ENCODE measurements at regions not wholly inside any gene's neighbourhood (a gene's known extent, or its start where the extent isn't known, plus 50 kb on each side); places are given as distances from the start of the nearest gene placed in this dataset.

GRCh38 chr2:13758412-13758811 lies 874.1 kb upstream of the LRATD1 start (continued):
- TF ChIP-seq CUX1 (IDR thresholded peaks at IDR 0.05; ENCODE audit: insufficient replicate concordance, low read depth, low read length) (no peak), POLR2AphosphoS2 (IDR thresholded peaks at IDR 0.05; ENCODE audit: low read depth, low read length) (no peak), TCF12 (IDR thresholded peaks at IDR 0.05; ENCODE audit: low read depth, low read length) (no peak), TAF1 (IDR thresholded peaks at IDR 0.05; ENCODE audit: borderline replicate concordance, low read depth, low read length) (no peak), KDM1A (IDR thresholded peaks at IDR 0.05; ENCODE audit: borderline replicate concordance) (no peak), BACH1 (IDR thresholded peaks at IDR 0.05; ENCODE audit: borderline replicate concordance) (peak; percentile 43; the same call in 1 of the 2 replicates), NFYB (IDR thresholded peaks at IDR 0.05; ENCODE audit: insufficient read depth, low read depth, low read length) (no peak), POLR2AphosphoS5 (IDR thresholded peaks at IDR 0.05; ENCODE audit: low read length) (no peak), HSF1 (IDR thresholded peaks at IDR 0.05; ENCODE audit: low read depth, low read length) (no peak), IRF3 (IDR thresholded peaks at IDR 0.05) (no peak), ZNF24 (IDR thresholded peaks at IDR 0.05) (0 out of 2 replicates have a peak, but pooled peaks have one; percentile 23), STAT1 (conservative IDR thresholded peaks at IDR 0.05) (no peak), ZNF207 (IDR thresholded peaks at IDR 0.05; ENCODE audit: borderline replicate concordance) (no peak), CHD1 (IDR thresholded peaks at IDR 0.05; ENCODE audit: low read depth, low read length) (no peak), KLF5 (IDR thresholded peaks at IDR 0.05; ENCODE audit: partially characterized antibody) (no peak), ZNF274 (IDR thresholded peaks at IDR 0.05; ENCODE audit: insufficient read depth, insufficient read length) (no peak), BMI1 (IDR thresholded peaks at IDR 0.05; ENCODE audit: borderline replicate concordance) (peak; percentile 65; the same call in 1 of the 2 replicates), TARDBP (IDR thresholded peaks at IDR 0.05; ENCODE audit: borderline replicate concordance) (no peak), KAT2A (conservative IDR thresholded peaks at IDR 0.05; ENCODE audit: control insufficient read depth, low read depth, low read length) (no peak), ZNF384 (IDR thresholded peaks at IDR 0.05; ENCODE audit: borderline replicate concordance, low read depth, low read length) (peak; percentile 53; the same call in 1 of the 2 replicates), YY1 (IDR thresholded peaks at IDR 0.05; ENCODE audit: low read depth, low read length) (no peak)
- TF ChIP-seq, protein P1, sequence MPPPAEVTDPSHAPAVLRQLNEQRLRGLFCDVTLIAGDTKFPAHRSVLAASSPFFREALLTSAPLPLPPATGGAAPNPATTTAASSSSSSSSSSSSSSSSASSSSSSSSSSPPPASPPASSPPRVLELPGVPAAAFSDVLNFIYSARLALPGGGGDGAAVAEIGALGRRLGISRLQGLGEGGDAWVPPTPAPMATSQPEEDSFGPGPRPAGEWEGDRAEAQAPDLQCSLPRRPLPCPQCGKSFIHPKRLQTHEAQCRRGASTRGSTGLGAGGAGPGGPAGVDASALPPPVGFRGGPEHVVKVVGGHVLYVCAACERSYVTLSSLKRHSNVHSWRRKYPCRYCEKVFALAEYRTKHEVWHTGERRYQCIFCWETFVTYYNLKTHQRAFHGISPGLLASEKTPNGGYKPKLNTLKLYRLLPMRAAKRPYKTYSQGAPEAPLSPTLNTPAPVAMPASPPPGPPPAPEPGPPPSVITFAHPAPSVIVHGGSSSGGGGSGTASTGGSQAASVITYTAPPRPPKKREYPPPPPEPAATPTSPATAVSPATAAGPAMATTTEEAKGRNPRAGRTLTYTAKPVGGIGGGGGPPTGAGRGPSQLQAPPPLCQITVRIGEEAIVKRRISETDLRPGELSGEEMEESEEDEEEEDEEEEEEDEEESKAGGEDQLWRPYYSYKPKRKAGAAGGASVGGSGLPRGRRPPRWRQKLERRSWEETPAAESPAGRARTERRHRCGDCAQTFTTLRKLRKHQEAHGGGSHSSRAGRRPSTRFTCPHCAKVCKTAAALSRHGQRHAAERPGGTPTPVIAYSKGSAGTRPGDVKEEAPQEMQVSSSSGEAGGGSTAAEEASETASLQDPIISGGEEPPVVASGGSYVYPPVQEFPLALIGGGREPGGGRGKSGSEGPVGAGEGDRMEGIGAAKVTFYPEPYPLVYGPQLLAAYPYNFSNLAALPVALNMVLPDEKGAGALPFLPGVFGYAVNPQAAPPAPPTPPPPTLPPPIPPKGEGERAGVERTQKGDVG (CRISPR knock-in tag; IDR thresholded peaks at IDR 0.05) = no peak
